Stimulated activated CD4-positive, alpha-beta T cell treated with anti-CD3 and anti-CD28 coated beads, Interleukin-2, amount 100 ng/mL, for 4 hours (primary cell): ENCODE measurements at regions not wholly inside any gene's neighbourhood (a gene's known extent, or its start where the extent isn't known, plus 50 kb on each side); places are given as distances from the start of the nearest gene placed in this dataset.

Experiments
- DNase-seq: peaks from one replicate; pipeline ENCODE4 v3.0.0-alpha.2; 2020; ENCODE audit warnings: low read depth

- DNase-seq, result no peak
These were observed 78.3 kb upstream of the AOAH start for GRCh38 chr7:36802459-36803135.

- no peak for DNase-seq
These were observed 72.7 kb upstream of the AOAH start for GRCh38 chr7:36796850-36797536.

- DNase-seq, result no peak
These were observed 71.2 kb upstream of the AOAH start for GRCh38 chr7:36795451-36796021.

- DNase-seq, result no peak
These were observed 70.4 kb upstream of the AOAH start for GRCh38 chr7:36794689-36795088.

GRCh38 chr7:36792421-36792820 is 68.1 kb upstream of the AOAH start:
- no peak for DNase-seq

- DNase-seq, result no peak
These were observed 66.1 kb upstream of the AOAH start for GRCh38 chr7:36790311-36790787.

GRCh38 chr7:36788825-36789470 is 64.7 kb upstream of the AOAH start:
- no peak for DNase-seq

GRCh38 chr7:36787933-36788378 is 63.7 kb upstream of the AOAH start:
- DNase-seq, result no peak

GRCh38 chr7:36784991-36785940 is 61.0 kb upstream of the AOAH start:
- peak; percentile 22 for DNase-seq

- no peak for DNase-seq
These were observed 56.9 kb upstream of the AOAH start for GRCh38 chr7:36781011-36781738.

- no peak for DNase-seq
These were observed 53.6 kb upstream of the AOAH start for GRCh38 chr7:36777855-36778254.

GRCh38 chr7:36777062-36777461 is 52.8 kb upstream of the AOAH start:
- DNase-seq, result peak; percentile 3

GRCh38 chr7:36775676-36776075 is 51.4 kb upstream of the AOAH start:
- DNase-seq, result no peak

- DNase-seq, result no peak
These were observed 50.8 kb upstream of the AOAH start for GRCh38 chr7:36775061-36775620.
